Neuron (in vitro differentiated cells): ENCODE measurements at regions not wholly inside any gene's neighbourhood (a gene's known extent, or its start where the extent isn't known, plus 50 kb on each side); places are given as distances from the start of the nearest gene placed in this dataset.

Source experiments
- H2AFZ ChIP-seq: one replicate; pipeline ENCODE4 v1.6.1; 2013; ENCODE audit warnings: low read depth, mild to moderate bottlenecking, inconsistent platforms, low read length, moderate library complexity
- H3K27me3 ChIP-seq: one replicate; pipeline ENCODE4 v1.6.1; 2013; ENCODE audit warnings: low read length; ENCODE audit not compliant: insufficient read depth
- H3K36me3 ChIP-seq: one replicate; pipeline ENCODE4 v1.6.1; 2013; ENCODE audit warnings: low read length; ENCODE audit not compliant: insufficient read depth
- H3K4me1 ChIP-seq: one replicate; pipeline ENCODE4 v1.6.1; 2013; ENCODE audit warnings: low read length; ENCODE audit not compliant: insufficient read depth
- H3K4me3 ChIP-seq: 2 replicates; pipeline ENCODE4 v1.5.1; 2013; ENCODE audit warnings: mild to moderate bottlenecking, low read length, moderate library complexity
- H3K9me3 ChIP-seq: one replicate; pipeline ENCODE4 v1.6.1; 2013; ENCODE audit warnings: low read length

DNA sequence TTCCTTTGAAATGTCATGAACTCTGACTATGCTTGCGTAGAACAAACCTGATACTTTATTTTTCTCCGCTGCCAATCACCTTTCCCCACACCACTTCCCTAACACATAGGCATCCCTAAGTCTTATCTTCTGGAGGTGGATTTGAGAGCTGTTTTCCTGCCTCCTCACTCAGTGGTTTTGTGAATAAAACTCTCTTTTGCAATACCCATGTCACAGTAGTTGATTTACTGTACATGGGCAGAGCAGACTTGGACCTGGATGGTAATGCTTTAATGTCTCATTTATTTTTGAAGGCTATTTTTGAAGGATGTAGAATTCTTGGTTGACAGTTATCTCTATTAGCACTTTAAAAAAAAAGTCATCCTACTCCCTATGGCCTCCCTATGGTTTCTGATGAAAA, 881.8 kb downstream of the SLITRK5 start:
- Histone ChIP-seq H2AFZ (no peak overlapping the region), H3K4me3 (no peak overlapping the region), H3K36me3 (no peaks in the 10 kb centered on the region), H3K9me3 (no peaks in the 10 kb centered on the region), H3K27me3 (no peaks in the 10 kb centered on the region), H3K4me1 (no peaks in the 10 kb centered on the region)

DNA sequence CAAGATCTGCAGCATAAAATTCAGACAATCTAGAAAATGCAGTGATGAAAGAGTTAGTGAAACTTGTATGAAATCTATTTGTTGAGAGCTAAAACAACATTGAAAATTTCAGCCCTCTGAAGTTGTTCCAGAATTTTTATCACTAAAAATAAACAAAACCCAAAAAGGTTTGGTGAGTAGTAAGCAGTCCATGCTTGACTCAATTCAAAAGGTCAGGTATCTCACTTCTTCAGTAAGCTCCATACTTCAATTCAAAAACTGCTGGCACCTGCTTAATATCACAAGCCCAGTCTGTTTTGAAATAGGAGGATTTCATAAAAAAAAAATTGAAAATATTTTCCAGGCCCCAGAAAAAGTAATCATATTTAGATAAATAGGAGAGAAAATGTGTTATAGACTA, 894.4 kb downstream of the SLITRK5 start:
- Histone ChIP-seq H2AFZ (no peak overlapping the region), H3K27me3 (no peaks in the 10 kb centered on the region), H3K4me1 (no peaks in the 10 kb centered on the region), H3K36me3 (no peaks in the 10 kb centered on the region), H3K9me3 (no peaks in the 10 kb centered on the region), H3K4me3 (no peak overlapping the region)

DNA sequence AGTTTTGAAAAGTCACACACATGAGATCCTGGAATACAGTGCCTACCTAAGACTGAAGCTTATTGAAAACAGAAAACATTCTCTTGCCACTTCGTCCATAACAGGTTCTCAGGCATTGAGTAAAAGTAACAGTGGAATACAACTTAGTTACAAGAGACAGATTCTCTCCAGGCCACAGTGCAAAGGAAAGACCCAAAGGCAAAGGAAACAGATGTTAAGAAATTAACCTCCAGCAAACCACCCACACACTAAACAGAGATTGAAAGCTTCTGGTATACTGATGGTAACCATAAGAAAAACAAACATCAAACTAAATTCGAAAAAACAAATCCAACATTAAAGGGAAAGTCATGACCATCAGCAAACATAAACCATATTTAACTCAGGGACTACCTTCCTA, 914.7 kb downstream of the SLITRK5 start:
- H3K27me3 ChIP-seq = no peaks in the 10 kb centered on the region
- no peak overlapping the region for H3K4me3 ChIP-seq
- no peaks in the 10 kb centered on the region for H3K36me3 ChIP-seq
- H2AFZ ChIP-seq = no peak overlapping the region
- no peaks in the 10 kb centered on the region for H3K9me3 ChIP-seq
- no peaks in the 10 kb centered on the region for H3K4me1 ChIP-seq

DNA sequence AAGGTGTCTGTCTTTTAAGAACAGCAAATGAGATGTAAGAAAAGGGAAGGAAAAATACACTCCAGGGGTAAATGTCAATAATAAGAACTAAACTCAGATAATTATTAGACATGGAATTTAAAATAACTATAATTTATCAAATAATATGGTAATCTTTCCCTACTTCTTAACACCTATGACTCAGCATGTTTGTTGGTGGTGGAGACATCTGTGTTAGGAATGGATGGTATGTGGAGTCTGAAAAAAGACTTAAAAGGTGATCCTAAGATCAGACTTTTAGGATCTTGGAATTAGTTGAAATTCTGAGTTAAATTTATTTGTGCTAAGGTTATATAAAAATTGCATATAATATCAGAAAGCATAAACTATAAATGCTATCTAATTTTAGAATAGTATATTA, 915.1 kb downstream of the SLITRK5 start:
- no peaks in the 10 kb centered on the region for H3K27me3 ChIP-seq
- no peak overlapping the region for H3K4me3 ChIP-seq
- no peaks in the 10 kb centered on the region for H3K4me1 ChIP-seq
- H2AFZ ChIP-seq = no peak overlapping the region
- no peaks in the 10 kb centered on the region for H3K36me3 ChIP-seq
- H3K9me3 ChIP-seq = no peaks in the 10 kb centered on the region

DNA sequence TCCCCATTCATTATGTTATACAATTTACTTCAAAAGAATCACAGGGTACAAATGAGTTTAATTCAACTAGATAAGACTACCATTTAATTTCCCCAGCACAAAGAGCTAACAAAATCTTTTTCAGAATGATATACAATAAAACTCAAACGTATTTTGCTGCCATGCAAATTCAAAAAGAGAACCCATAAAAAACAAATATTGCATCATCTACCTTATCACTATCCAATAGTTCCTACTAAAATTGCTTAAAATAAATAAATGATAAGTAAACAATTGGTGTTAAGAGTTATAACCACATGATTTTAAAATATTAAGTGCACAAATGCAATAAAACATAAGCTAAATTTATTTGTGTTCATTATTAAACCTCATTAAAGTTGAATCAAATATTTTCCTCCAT, 919.4 kb downstream of the SLITRK5 start:
- H3K4me1 ChIP-seq = no peaks in the 10 kb centered on the region
- no peaks in the 10 kb centered on the region for H3K36me3 ChIP-seq
- no peak overlapping the region for H2AFZ ChIP-seq
- no peaks in the 10 kb centered on the region for H3K27me3 ChIP-seq
- no peak overlapping the region for H3K4me3 ChIP-seq
- H3K9me3 ChIP-seq = peaks cover 3% of the 10 kb centered on the region

- H3K27me3 ChIP-seq = no peaks in the 10 kb centered on the region
- H3K4me1 ChIP-seq = no peaks in the 10 kb centered on the region
- peaks cover 3% of the 10 kb centered on the region for H3K9me3 ChIP-seq
- no peak overlapping the region for H3K4me3 ChIP-seq
- H3K36me3 ChIP-seq = no peaks in the 10 kb centered on the region
- H2AFZ ChIP-seq = no peak overlapping the region
These were observed 920.9 kb downstream of the SLITRK5 start for GRCh38 chr13:88592105-88592504.

DNA sequence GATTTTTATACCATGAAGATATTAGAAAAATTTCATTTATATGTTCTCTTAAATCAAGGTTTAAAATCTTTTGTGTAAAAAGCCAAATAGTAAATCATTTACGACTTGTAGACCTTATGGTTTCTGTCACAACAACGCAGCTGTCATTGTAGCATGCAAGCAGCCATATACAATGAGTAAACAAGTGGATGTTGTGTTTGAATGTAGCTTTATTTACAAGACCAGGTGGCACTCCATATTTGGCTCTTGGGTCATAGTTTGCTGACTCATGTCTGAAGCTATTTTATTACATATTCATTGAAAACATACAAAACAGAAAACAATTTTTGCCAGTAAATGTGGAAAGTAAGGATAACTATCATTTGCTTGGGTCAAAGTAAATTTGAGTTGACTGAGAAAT, 930.8 kb downstream of the SLITRK5 start:
- Histone ChIP-seq H3K27me3 (no peaks in the 10 kb centered on the region), H2AFZ (no peak overlapping the region), H3K4me1 (no peaks in the 10 kb centered on the region), H3K36me3 (no peaks in the 10 kb centered on the region), H3K4me3 (no peak overlapping the region), H3K9me3 (no peaks in the 10 kb centered on the region)

DNA sequence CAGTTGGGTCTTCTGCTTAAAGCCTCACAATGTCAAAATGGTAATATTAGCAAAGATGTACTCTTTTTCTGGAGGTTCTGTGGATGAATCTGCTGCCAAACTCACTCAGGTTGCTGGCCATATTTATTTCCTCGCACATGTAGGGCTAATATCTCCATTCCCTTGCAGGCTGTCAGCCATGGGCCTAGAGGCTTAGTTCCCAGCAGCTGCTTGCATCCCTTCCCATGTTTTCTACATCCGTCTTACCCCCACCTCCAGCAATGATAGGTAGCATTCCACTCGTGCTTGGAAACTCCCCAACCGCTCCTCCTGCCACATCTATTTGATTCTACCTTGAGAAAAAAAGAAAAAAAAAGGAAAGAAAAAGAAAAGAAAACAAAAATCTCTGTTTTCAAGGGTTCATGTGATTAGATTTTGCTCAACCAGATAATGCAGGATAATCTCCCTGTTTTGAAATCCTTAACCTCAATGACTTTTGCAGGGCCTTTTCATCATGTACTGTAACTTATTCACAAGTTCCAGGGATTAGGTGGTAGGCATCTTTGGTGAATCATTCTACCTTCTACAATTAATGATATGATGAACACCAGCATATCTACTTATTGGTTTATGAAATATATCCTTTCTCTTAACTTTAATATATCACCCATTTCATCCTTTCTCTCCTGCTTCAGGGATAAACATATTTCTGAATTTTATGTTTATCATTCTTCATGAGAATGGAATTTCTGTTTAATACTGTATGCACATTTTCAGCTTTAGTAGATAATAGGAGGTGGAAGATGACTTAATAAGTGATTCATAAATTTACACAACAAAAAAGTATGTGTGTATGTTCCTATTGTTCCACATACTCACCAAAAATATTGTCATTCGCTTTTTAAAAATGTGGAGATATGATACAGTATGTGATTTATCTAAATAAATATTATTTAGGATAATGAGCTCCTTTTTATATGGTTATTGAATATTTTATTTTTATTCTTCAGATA, 931.9 kb downstream of the SLITRK5 start:
- Histone ChIP-seq H3K36me3 (no peaks in the 10 kb centered on the region), H2AFZ (no peak overlapping the region), H3K9me3 (no peaks in the 10 kb centered on the region)

GRCh38 chr13:88617176-88617575, 946.0 kb downstream of the SLITRK5 start:
- Histone ChIP-seq H3K9me3 (no peaks in the 10 kb centered on the region), H3K4me1 (no peaks in the 10 kb centered on the region), H3K27me3 (no peaks in the 10 kb centered on the region), H2AFZ (no peak overlapping the region), H3K4me3 (no peak overlapping the region), H3K36me3 (no peaks in the 10 kb centered on the region)

More for the DNA sequence above, 931.9 kb downstream of the SLITRK5 start:
- Histone ChIP-seq H3K4me1 (no peaks in the 10 kb centered on the region), H3K27me3 (no peaks in the 10 kb centered on the region), H3K4me3 (no peak overlapping the region)

DNA sequence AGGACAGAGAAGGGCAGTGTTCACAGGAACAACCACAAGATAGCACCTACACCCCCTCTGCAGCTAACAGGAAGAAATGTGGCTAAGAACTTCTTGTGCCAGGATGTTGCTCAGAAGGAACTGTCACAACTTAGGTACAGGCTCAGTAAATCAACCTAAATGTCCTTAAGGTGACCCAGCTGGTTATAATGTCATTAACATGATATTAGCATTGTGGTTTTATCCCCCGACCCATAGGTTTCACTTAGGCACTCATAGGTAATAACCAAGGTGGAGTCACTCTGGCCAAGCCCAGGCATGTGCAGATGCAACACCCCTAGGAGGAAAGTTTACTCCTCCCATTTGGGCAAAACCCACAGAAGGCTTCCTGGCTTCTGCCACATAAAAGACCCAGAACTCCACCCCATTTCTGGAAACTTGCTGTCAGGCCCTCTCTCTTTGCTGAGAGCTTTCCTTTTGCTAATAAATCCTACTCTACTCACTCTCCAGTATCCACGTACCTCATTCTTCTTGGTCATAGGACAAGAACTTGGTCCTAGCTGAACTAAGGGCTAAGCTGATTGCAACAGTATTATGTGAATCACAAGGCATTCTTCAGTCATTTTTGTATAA, 951.3 kb downstream of the SLITRK5 start:
- no peaks in the 10 kb centered on the region for H3K9me3 ChIP-seq
- H3K4me1 ChIP-seq = no peaks in the 10 kb centered on the region
- H2AFZ ChIP-seq = no peak overlapping the region
- no peaks in the 10 kb centered on the region for H3K36me3 ChIP-seq
- H3K27me3 ChIP-seq = no peaks in the 10 kb centered on the region
- H3K4me3 ChIP-seq = no peak overlapping the region

- H2AFZ ChIP-seq = no peak overlapping the region
- no peaks in the 10 kb centered on the region for H3K27me3 ChIP-seq
- H3K9me3 ChIP-seq = no peaks in the 10 kb centered on the region
- no peaks in the 10 kb centered on the region for H3K36me3 ChIP-seq
- no peaks in the 10 kb centered on the region for H3K4me1 ChIP-seq
- no peak overlapping the region for H3K4me3 ChIP-seq
These were observed 952.0 kb downstream of the SLITRK5 start for GRCh38 chr13:88623150-88623549.

DNA sequence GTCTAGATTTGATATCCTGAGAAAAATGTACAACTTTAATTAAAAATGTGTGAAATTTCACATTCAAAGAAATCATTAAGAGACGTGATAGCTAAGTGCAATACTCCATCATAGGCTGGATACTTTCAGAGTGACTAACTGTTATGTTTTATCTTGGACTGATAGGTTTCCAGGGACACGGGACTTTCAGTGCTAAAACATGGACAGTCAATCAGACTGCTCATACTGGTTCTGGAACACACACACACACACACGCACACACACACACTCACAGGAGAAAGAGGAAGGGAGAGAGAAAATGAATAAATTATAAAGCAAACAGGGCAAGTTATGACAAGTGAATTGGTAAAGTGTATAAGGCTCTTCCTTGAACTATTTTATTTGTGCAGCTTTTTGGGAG, 955.9 kb downstream of the SLITRK5 start:
- no peak overlapping the region for H2AFZ ChIP-seq
- H3K4me3 ChIP-seq = no peak overlapping the region

DNA sequence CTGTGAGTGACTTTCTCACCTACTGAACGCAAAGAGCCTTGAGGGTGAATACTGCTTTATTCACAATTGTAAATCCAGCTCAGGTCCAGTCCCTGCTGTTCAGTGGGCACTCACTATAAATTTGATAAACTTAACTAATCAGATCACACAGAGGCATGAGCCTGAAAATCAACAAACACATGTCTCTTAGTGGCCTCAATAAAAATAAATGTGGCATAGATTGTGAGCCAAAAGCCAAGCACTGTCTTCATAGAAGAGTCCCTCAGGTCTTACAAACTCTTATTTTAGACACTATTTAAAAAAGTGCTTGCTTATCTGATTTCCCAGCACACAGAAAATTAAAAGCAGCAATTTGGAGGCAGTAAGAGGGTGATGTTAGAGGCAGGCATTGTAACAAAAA, 957.7 kb downstream of the SLITRK5 start:
- no peaks in the 10 kb centered on the region for H3K4me1 ChIP-seq
- H3K27me3 ChIP-seq = no peaks in the 10 kb centered on the region
- no peaks in the 10 kb centered on the region for H3K9me3 ChIP-seq
- no peak overlapping the region for H2AFZ ChIP-seq
- no peaks in the 10 kb centered on the region for H3K36me3 ChIP-seq
- no peak overlapping the region for H3K4me3 ChIP-seq

More for the DNA sequence above, 955.9 kb downstream of the SLITRK5 start:
- no peaks in the 10 kb centered on the region for H3K4me1 ChIP-seq
- no peaks in the 10 kb centered on the region for H3K36me3 ChIP-seq
- H3K27me3 ChIP-seq = no peaks in the 10 kb centered on the region
- no peaks in the 10 kb centered on the region for H3K9me3 ChIP-seq
